GM19193 (cell line): ENCODE measurements at regions not wholly inside any gene's neighbourhood (a gene's known extent, or its start where the extent isn't known, plus 50 kb on each side); places are given as distances from the start of the nearest gene placed in this dataset.

ENCODE experiments used
- POLR2A ChIP-seq: IDR thresholded peaks from 4 replicates; pipeline ENCODE4 v1.6.1; 2011; ENCODE audit not compliant: insufficient read depth, insufficient read length; ENCODE audit errors: extremely low read depth

DNA sequence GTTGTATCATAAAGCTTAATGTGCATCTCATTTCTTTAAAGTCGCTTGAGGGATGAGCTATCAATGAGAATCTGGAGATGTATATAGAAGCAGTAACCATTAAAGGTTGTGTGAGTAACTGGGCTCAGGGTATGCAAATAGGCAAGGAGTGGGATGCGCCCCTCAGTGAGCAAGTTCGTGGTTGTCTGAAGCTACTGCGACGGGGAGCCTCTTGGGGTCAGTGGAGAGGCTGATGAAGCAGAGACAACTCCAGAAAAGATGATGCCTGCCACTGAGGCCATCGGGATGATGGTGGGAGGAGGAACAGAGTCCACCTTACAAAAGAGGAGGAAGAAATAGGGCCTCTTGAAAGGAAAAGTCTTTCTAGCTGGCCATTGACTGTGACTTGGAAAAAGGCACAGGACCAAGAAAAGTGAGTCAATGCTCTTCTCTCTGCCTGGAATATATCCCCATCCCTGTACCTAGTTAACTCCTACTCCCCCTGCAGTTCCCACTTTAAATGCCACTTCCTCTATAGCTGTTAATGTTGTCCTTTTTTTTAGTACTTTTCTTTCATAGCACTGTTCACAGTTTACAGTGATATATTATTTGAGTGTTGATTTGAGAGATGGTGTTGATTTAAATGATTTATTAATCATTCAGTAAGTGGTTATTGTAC lies 51.4 kb upstream of the LSM6 start:
- TF ChIP-seq POLR2A = no peak

GRCh38 chr4:146123231-146123630 lies 52.3 kb upstream of the LSM6 start:
- TF ChIP-seq POLR2A = no peak

DNA sequence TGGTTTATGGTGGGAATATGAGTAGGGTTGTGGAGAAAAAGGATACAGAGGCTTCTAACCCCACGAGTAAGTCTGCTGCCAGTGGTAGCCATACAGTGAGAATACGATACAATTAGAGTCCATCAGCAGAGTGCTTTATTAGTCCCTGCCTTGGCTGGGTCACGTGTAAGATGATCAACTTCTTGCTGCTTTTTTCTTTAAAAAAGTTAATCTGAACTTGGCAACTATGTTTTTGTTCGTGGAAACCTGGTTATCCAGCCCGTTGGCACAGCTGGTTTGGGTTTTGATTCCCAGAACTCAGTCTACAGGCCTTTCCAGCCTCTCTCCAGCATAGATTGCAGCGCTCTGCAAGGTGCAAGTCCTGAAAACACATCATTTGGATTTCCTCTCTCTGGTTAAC lies 53.1 kb upstream of the LSM6 start:
- no peak for TF ChIP-seq POLR2A

DNA sequence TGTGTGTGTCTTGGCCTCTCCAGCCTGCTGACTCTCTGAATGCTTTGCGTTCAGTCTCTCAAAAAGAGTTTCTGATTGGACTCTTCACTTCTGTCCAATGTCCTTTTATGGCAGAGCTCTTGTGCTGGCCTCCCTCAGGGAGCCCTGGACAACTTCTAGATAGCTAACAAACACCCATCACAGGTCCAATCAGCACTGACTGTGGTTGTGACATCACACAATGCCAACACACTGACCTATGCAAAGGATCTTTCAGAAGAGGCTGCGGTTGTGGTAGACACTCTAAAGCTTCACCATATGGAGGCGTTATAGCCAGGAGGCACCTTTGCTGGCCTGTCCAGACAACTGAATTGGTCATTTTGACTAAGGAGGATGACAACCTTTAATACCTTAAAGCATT lies 53.8 kb upstream of the LSM6 start:
- no peak for TF ChIP-seq POLR2A

DNA sequence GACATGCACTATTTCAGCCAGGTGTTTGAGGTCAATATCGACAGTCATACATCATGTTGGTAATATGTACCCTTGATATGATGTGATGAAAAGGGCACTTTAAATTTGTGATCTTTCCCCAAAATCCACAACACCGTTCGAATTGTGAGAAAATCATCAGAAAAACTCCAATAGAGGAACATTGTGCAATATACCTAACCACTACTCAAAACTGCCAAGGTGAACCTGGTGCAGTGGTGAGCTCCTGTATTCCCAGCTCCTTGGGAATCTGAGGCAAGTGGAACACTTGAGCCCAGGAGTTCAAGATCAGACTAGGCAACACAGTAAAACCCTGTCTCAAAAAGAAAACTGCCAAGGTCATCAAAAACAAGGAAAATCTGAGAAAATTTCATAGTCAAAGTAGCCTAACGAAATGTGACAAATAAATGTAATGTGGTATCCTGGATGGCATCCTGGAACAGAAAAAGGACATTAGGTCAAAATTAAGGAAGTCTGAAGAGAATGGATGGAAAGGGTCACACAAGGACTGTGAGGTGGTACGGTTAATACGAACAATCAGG lies 55.6 kb upstream of the LSM6 start:
- TF ChIP-seq POLR2A = no peak

GRCh38 chr4:146114066-146114465 lies 61.5 kb upstream of the LSM6 start:
- TF ChIP-seq POLR2A = no peak

GRCh38 chr4:146113171-146113570 lies 62.3 kb upstream of the LSM6 start:
- TF ChIP-seq POLR2A = no peak

DNA sequence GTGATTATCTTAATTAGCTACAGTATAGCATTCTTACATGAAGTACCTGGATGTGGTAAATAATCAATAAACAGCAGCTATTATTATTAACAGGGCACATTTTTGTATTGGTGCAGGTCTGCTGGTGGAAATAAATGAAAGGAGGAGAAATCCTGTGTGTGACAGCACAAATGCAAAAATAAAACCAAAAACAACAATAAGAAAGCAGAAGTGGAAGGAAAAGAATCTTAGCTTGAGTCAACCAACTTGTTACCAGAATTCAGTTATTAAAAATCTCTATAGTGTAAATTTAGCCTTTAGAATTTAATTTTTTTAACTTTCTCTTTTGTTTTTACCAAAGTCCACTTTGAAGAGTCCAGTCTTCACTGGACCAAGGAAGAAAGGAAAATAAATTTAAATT lies 63.1 kb upstream of the LSM6 start:
- TF ChIP-seq POLR2A = no peak

DNA sequence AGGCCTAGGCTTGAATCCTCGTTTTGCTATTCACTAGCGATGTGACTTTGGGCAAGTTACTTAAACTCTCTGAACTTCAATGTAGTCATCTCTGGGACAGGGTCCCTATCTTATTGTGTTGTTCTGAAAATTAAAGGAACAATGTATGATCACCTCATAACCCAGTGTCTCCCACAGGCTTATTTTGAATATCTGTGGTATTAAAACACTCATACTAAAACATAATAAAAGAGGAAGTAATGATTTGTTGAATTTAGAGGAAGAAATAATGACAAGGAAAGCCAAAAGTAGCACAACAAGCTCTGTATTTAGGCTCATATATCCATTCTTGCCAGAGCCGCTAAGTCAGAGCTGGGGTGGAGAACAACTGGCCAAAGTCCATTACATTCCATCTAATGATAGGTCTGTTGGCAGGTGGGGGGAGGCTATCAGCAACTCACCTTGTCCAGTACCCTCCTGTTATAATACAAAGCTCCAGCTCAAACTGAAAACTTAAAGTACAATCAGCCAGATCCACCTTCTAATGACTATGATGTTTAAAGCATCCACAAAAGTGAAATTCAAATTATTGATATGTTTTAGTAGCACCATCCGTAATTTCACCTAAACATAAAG lies 64.5 kb upstream of the LSM6 start:
- TF ChIP-seq POLR2A = no peak

DNA sequence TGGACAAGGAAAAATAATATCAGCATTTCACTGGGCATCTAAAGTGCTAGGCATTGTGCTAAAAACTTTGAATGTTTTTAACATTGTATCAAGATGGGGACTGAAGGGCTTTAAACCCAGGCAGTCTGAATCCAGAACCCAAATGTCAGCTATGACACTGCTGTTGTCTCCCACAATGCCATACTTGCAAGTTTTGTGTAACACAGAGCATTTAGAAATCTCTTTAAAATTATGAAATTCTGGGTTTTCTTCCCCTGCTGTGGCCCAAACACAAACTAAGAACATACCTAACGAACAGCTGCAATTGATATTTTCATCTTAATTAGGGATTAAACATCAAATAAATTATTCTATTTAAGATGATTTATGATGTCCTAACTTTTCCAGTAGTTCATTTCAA lies 66.8 kb upstream of the LSM6 start:
- no peak for TF ChIP-seq POLR2A

DNA sequence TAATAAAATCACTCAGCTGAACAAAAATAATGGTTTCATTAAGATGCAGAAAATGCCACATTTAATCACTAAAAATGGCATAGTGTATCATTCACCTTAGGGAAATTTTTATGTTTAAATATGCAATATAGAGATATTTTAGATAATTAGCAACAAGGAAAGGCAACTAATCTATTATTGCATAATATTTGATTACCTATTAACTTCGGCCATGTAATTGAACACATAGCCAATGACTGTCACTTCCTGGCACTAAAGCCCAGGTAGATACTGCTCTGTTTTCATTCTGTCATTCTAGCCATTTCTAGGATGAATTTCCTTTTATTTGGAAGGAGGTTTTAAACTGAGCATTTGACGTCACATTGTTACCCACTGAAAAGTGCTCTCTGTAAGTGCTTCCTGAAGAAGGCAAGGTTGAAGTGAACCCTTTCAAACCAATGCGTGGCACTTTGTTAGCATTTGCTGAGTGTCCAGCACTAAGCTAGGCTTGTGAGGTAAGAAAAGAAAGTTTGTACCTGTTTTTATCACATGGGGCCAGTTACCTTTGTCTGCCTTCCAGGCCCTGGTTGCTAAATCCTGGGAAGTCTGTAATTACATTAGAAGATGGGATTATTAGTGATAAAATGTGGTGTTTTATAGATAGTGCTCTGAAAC lies 67.8 kb upstream of the LSM6 start:
- TF ChIP-seq POLR2A = no peak

DNA sequence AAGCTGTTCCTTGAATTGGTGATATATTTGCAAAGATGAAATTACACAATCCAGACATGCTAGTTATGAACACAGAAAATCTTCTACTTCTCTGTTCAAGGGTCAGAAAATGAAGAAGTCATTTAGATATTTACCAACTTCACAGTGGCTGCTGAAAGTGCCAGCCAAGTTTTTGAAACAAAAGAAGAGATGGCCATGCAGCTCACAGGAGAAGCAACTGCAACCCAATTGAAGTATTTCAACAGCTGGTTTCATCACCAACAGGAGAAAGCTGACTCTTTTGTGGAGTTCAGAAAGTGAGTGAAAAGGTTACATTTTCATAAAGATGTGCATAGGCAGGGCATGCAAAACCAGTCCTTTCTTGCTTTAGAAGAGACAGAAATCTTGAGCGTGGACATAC lies 70.1 kb upstream of the LSM6 start:
- TF ChIP-seq POLR2A = no peak

DNA sequence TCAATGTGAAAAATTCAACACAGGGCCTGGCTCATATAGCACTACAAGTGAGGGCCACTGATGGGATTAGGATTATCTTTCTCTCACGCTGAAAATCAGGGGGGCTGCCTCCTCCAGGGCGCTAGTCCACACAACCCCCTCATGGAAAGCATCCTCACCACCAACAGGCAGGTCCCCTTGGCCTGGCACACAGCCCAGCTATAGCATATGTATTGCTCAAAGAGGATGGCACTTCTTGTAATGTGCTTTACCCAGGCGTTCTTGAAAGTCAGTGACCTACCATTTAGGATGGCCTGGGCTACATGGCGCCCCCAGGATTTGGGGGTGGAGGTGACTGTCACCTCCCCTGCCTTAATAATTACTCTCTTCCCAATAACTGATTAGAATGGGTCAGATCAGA lies 71.0 kb upstream of the LSM6 start:
- no peak for TF ChIP-seq POLR2A

- TF ChIP-seq POLR2A = no peak
Observed at GRCh38 chr4:146099585-146099984, 75.9 kb upstream of the LSM6 start.

- peak; percentile 17 for TF ChIP-seq POLR2A
Observed at GRCh38 chr4:146098978-146099377, 76.5 kb upstream of the LSM6 start.

DNA sequence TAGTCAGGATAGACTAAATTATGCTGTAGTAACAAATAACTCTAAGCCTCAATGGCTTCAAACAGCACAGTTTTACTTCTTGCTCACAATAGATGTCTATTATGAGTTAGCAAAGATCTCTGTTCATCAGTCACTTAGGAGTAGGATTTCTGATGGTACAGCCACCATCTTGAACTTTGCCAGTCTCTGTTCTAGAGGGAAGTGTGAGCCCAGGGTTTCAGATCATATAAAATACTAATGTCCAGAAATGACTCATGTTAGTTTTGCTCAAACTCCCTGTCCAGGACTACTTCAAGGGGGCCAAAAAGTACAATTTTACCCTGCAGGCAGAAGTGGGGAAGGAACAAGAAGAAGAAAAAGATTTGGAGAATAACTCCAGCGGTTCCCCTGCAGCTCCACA lies 77.1 kb upstream of the LSM6 start:
- TF ChIP-seq POLR2A = no peak
